Duodenal mucosa (tissue), 2 donors: ENCODE measurements at regions not wholly inside any gene's neighbourhood (a gene's known extent, or its start where the extent isn't known, plus 50 kb on each side); places are given as distances from the start of the nearest gene placed in this dataset.
"Not testable (repeated sequence)": the region's sequence is repeated elsewhere in the genome, so short reads cannot be mapped to it uniquely, and the experiment has no call there.

Experiments used
- H3K27ac ChIP-seq: one replicate; pipeline ENCODE4 v1.7.0; 2013; ENCODE audit warnings: low read depth, low read length
- H3K27me3 ChIP-seq, 2 donors: one replicate each; pipeline ENCODE4 v1.7.0; 2013; ENCODE audit warnings: low read length in 2 of 2, control low read depth in 1 of 2; ENCODE audit not compliant: insufficient read depth in 2 of 2, control insufficient read depth in 1 of 2
- H3K36me3 ChIP-seq, 2 donors: one replicate each; pipeline ENCODE4 v1.7.0; 2013; ENCODE audit warnings: low read length in 2 of 2, control low read depth in 1 of 2; ENCODE audit not compliant: insufficient read depth in 2 of 2, control insufficient read depth in 1 of 2
- H3K4me1 ChIP-seq, 2 donors: one replicate each; pipeline ENCODE4 v1.7.0; 2013; ENCODE audit warnings: low read length in 2 of 2, control low read depth in 1 of 2; ENCODE audit not compliant: insufficient read depth in 2 of 2, control insufficient read depth in 1 of 2
- H3K4me3 ChIP-seq, 2 donors: one replicate each; pipeline ENCODE4 v1.7.0; 2013; ENCODE audit warnings: low read length in 2 of 2, low read depth in 1 of 2
- H3K9ac ChIP-seq, 2 donors: one replicate each; pipeline ENCODE4 v1.7.0; 2013; ENCODE audit warnings: low read length in 2 of 2, low read depth in 1 of 2
- H3K9me3 ChIP-seq, 2 donors: one replicate each; pipeline ENCODE4 v1.7.0; 2013; ENCODE audit warnings: low read length in 2 of 2, control low read depth in 1 of 2; ENCODE audit not compliant: control insufficient read depth in 1 of 2

DNA sequence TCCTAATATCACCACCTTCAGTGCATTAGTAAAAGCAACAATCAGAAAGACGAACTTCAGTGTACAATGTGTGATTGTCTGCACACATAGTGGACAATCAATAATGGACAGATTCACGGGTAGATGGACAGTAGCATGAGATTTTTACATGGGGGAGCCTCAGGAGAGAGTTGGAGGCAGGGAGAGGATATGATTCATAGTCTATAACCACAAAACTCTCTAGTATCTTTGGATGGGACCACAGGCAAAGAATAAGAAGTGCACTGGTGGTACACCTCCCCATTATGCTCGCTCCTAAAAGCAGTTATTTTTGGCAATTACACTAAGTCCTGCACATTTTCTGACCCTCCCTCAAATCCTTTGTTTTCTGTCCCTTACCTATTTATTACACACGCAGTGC is 624.4 kb upstream of the ACTRT1 start:
- Histone ChIP-seq H3K4me3 (no peak overlapping the region), H3K4me1 (no peaks in the 10 kb centered on the region), H3K9ac (no peak overlapping the region), H3K9me3 (no peaks in the 10 kb centered on the region), H3K36me3 (no peaks in the 10 kb centered on the region), H3K27ac (no peak overlapping the region), H3K27me3 (no peaks in the 10 kb centered on the region)

- not testable (repeated sequence) for H3K36me3 ChIP-seq, H3K27me3 ChIP-seq, H3K4me3 ChIP-seq, H3K27ac ChIP-seq, H3K9me3 ChIP-seq, H3K9ac ChIP-seq, H3K4me1 ChIP-seq
Measured at GRCh38 chrX:128674326-128675086, 622.3 kb upstream of the ACTRT1 start.

DNA sequence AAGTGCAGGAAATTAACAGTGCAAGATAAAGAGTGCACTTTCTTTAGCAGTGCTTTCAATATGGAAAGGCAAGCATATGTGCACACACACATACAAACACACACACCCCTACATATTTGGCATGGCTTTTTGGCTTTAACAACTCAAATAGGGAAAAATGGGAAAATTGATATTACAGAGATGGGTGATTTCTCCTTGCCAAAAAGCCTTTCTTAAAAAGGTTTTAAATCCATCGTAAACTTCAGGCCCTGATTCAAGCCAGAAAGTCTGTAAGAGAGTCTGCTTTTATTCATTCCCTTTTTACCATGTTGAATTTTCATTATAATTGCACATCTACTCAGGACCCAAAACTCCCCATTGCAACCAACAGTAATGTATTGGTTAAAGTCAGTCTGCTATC is 612.0 kb upstream of the ACTRT1 start:
- H3K4me1 ChIP-seq: no peaks in the 10 kb centered on the region
- no peak overlapping the region for H3K27ac ChIP-seq
- H3K4me3 ChIP-seq: no peak overlapping the region
- no peaks in the 10 kb centered on the region for H3K9me3 ChIP-seq
- no peak overlapping the region for H3K9ac ChIP-seq
- H3K27me3 ChIP-seq: no peaks in the 10 kb centered on the region
- no peaks in the 10 kb centered on the region for H3K36me3 ChIP-seq

DNA sequence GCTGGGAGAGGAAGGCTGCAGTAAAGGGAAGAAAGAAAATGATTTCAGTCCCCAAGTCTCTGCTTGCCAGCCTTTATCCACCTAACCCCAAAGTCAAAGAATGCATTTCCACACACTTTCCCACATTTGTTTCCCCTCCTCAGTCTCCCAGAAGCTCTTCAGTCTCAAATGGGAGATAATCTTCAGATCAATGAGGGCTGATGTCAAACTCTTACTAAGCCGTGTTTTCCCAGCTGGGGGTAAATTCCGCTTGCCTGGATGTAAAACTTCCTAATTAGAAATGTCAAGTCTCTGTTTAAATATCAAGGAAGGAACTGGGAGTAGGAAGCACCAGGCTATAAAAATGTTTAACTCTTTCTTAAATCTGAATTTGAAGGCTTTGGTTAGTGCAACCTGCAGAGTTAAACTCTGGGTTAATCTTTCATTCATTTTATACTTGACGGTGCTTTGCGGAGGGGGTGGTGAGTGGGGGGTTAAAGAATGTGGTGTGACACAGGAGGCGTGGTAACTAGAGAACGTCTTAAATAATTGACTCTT is 601.4 kb upstream of the ACTRT1 start:
- H3K27ac ChIP-seq: no peak overlapping the region
- no peaks in the 10 kb centered on the region for H3K9me3 ChIP-seq
- H3K27me3 ChIP-seq: no peaks in the 10 kb centered on the region
- no peak overlapping the region for H3K4me3 ChIP-seq
- no peaks in the 10 kb centered on the region for H3K36me3 ChIP-seq
- no peak overlapping the region for H3K9ac ChIP-seq
- H3K4me1 ChIP-seq: no peaks in the 10 kb centered on the region

GRCh38 chrX:128650326-128650725 is 598.1 kb upstream of the ACTRT1 start:
- H3K36me3 ChIP-seq: no peaks in the 10 kb centered on the region
- H3K4me1 ChIP-seq: no peaks in the 10 kb centered on the region
- no peak overlapping the region for H3K4me3 ChIP-seq
- no peak overlapping the region for H3K27ac ChIP-seq
- H3K9me3 ChIP-seq: no peaks in the 10 kb centered on the region
- no peaks in the 10 kb centered on the region for H3K27me3 ChIP-seq
- H3K9ac ChIP-seq: no peak overlapping the region

GRCh38 chrX:128634754-128635153 is 582.6 kb upstream of the ACTRT1 start:
- Histone ChIP-seq H3K27ac (no peak overlapping the region), H3K4me3 (no peak overlapping the region), H3K9ac (no peak overlapping the region), H3K27me3 (no peaks in the 10 kb centered on the region), H3K9me3 (no peaks in the 10 kb centered on the region), H3K36me3 (no peaks in the 10 kb centered on the region), H3K4me1 (no peaks in the 10 kb centered on the region)

DNA sequence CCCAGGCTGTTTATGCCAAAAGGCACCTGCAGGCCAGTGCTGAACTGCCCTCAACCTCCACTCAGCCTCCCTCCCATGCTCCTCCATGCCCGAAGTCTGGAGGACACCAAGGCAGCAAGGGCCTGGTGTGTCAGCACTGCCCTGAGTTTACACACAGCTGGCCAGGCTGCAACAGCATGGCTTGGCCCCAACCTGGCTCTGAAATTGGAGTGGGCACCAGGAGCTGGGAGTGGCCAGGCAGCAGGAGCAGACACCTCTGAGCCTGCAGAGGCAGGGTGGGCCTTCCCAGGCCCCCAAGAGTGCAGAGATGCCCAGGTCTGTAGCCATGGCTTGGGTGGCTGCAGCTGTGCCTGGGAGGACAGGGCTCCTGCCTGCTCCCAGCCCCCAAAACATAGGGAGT is 571.2 kb upstream of the ACTRT1 start:
- no peaks in the 10 kb centered on the region for H3K27me3 ChIP-seq
- H3K4me1 ChIP-seq: no peaks in the 10 kb centered on the region
- H3K4me3 ChIP-seq: no peak overlapping the region
- no peak overlapping the region for H3K27ac ChIP-seq
- no peaks in the 10 kb centered on the region for H3K36me3 ChIP-seq
- no peak overlapping the region for H3K9ac ChIP-seq
- no peaks in the 10 kb centered on the region for H3K9me3 ChIP-seq

GRCh38 chrX:128622296-128622695 is 570.1 kb upstream of the ACTRT1 start:
- Histone ChIP-seq H3K4me1 (no peaks in the 10 kb centered on the region), H3K27me3 (no peaks in the 10 kb centered on the region), H3K9ac (no peak overlapping the region), H3K4me3 (no peak overlapping the region), H3K9me3 (no peaks in the 10 kb centered on the region), H3K36me3 (no peaks in the 10 kb centered on the region), H3K27ac (no peak overlapping the region)

- Histone ChIP-seq H3K4me3 (no peak overlapping the region), H3K9ac (no peak overlapping the region), H3K27me3 (no peaks in the 10 kb centered on the region), H3K9me3 (no peaks in the 10 kb centered on the region), H3K27ac (no peak overlapping the region), H3K36me3 (no peaks in the 10 kb centered on the region), H3K4me1 (no peaks in the 10 kb centered on the region)
Measured at GRCh38 chrX:128619490-128619889, 567.3 kb upstream of the ACTRT1 start.

- H3K4me1 ChIP-seq: no peaks in the 10 kb centered on the region
- no peak overlapping the region for H3K4me3 ChIP-seq
- H3K36me3 ChIP-seq: no peaks in the 10 kb centered on the region
- H3K9ac ChIP-seq: no peak overlapping the region
- H3K27ac ChIP-seq: no peak overlapping the region
- H3K9me3 ChIP-seq: no peaks in the 10 kb centered on the region
- no peaks in the 10 kb centered on the region for H3K27me3 ChIP-seq
Measured at GRCh38 chrX:128616933-128617332, 564.7 kb upstream of the ACTRT1 start.
